Endothelial cell of umbilical vein (primary cell): ENCODE measurements at regions not wholly inside any gene's neighbourhood (a gene's known extent, or its start where the extent isn't known, plus 50 kb on each side); places are given as distances from the start of the nearest gene placed in this dataset.

Experiments
- BruUV-seq: library from RNA; stranded (reverse); fragments of 400-500 nt; replicated peaks from 2 replicates; lab custom pipeline; 2021; lab: Mats Ljungman, UMichigan
- CTCF ChIA-PET: fragments of 300-600, 350-600 bp; sonication (Branson Sonifier 250); formaldehyde crosslinking; loops from one replicate; lab custom pipeline; 2021; ENCODE audit warnings: antibody characterized with exemption, inconsistent platforms; lab: Charles Lee
- POLR2A ChIA-PET: fragments of 300-600, 350-600 bp; sonication (Branson Sonifier 250); formaldehyde crosslinking; loops from one replicate; lab custom pipeline; 2021; ENCODE audit warnings: antibody characterized with exemption, inconsistent platforms; lab: Charles Lee
- DNase-seq: peaks from one replicate; pipeline ENCODE4 v3.0.0-alpha.2; 2011; ENCODE audit warnings: low read depth, low spot score
- FAIRE-seq: peaks from 2 replicates; lab custom pipeline; 2011; peaks lifted over from hg19 to GRCh38; lab: Jason Lieb, UNC
- H2AFZ ChIP-seq: 2 replicates; pipeline ENCODE4 v1.6.0; 2012; ENCODE audit warnings: low read depth, low read length, control low read depth, inconsistent platforms
- H3K27ac ChIP-seq: 2 replicates; pipeline ENCODE4 v1.5.1; 2011; ENCODE audit warnings: low read depth, mild to moderate bottlenecking, control low read depth, low read length, moderate library complexity; ENCODE audit not compliant: insufficient read depth
- H3K27me3 ChIP-seq, 2 experiments: 2 replicates each; pipeline versions ENCODE4 v1.6.0 to v1.6.1; 2011; ENCODE audit warnings: low read length in 2 of 2, mixed read lengths in 1 of 2; ENCODE audit not compliant: control insufficient read depth in 2 of 2, insufficient read depth in 2 of 2
- H3K36me3 ChIP-seq, 2 experiments: 2 replicates in 1 of 2; 3 replicates in 1 of 2; pipeline ENCODE4 v1.5.1; 2011; ENCODE audit warnings: low read length in 2 of 2, mild to moderate bottlenecking in 1 of 2, moderate library complexity in 1 of 2; ENCODE audit not compliant: control insufficient read depth in 2 of 2, insufficient read depth in 2 of 2; ENCODE audit errors: extremely low read depth in 1 of 2
- H3K4me1 ChIP-seq: 3 replicates; pipeline ENCODE4 v1.5.1; 2011; ENCODE audit warnings: mild to moderate bottlenecking, low read length; ENCODE audit not compliant: control insufficient read depth, insufficient read depth; ENCODE audit errors: extremely low read depth
- H3K4me2 ChIP-seq: 2 replicates; pipeline ENCODE4 v1.6.1; 2011; ENCODE audit warnings: low read length, control low read depth, mixed read lengths; ENCODE audit not compliant: insufficient read depth
- H3K4me3 ChIP-seq, 3 experiments: fragments of 200-600 bp in 1 of 3; sonication (generic), shearing (Covaris generic) in 1 of 3; replicated peaks in 1 of 3; 2 replicates each; pipeline ENCODE4 v1.5.1; 2011 to 2016; ENCODE audit warnings: control low read depth in 3 of 3, low read length in 3 of 3, mild to moderate bottlenecking in 2 of 3, inconsistent platforms in 1 of 3, low read depth in 1 of 3, moderate library complexity in 1 of 3; ENCODE audit not compliant: insufficient read depth in 1 of 3
- H3K79me2 ChIP-seq: 2 replicates; pipeline ENCODE4 v1.6.0; 2012; ENCODE audit warnings: low read length, inconsistent platforms; ENCODE audit not compliant: control insufficient read depth, insufficient read depth
- H3K9ac ChIP-seq: replicated peaks from 2 replicates; pipeline ENCODE3; 2011; ENCODE audit warnings: low read length, control low read depth; ENCODE audit not compliant: insufficient read depth; ENCODE audit errors: extremely low read depth
- H3K9me1 ChIP-seq: replicated peaks from 3 replicates; pipeline ENCODE4 v1.6.0; 2011; ENCODE audit warnings: mild to moderate bottlenecking, low read length; ENCODE audit not compliant: control insufficient read depth, insufficient read depth; ENCODE audit errors: extremely low read depth
- H3K9me3 ChIP-seq: replicated peaks from 2 replicates; pipeline ENCODE4 v1.5.1; 2012; ENCODE audit warnings: low read length, inconsistent platforms; ENCODE audit not compliant: control insufficient read depth, insufficient read depth
- H4K20me1 ChIP-seq: replicated peaks from 2 replicates; pipeline ENCODE3; 2011; ENCODE audit warnings: mild to moderate bottlenecking, low read length; ENCODE audit not compliant: control insufficient read depth, insufficient read depth; ENCODE audit errors: extremely low read depth
- CTCF ChIP-seq, 2 donors: IDR thresholded peaks; 1 replicate in 1 of 2; 2 replicates in 1 of 2; pipeline ENCODE4 v1.5.1; 2011; ENCODE audit warnings: low read length in 2 of 2, mild to moderate bottlenecking in 2 of 2, moderate library complexity in 2 of 2, control low read depth in 1 of 2, inconsistent platforms in 1 of 2, low read depth in 1 of 2; ENCODE audit not compliant: insufficient read depth in 1 of 2; ENCODE audit errors: extremely low read depth in 1 of 2
- EZH2 ChIP-seq: IDR thresholded peaks from 2 replicates; pipeline ENCODE4 v1.6.1; 2012; ENCODE audit warnings: borderline replicate concordance, low read depth, mild to moderate bottlenecking, moderate library complexity, low read length, inconsistent platforms; ENCODE audit not compliant: severe bottlenecking
- FOS ChIP-seq: IDR thresholded peaks from 2 replicates; pipeline ENCODE4 v1.6.1; 2011; ENCODE audit warnings: mild to moderate bottlenecking, low read length, moderate library complexity, borderline replicate concordance; ENCODE audit not compliant: insufficient read depth
- GATA2 ChIP-seq: IDR thresholded peaks from 2 replicates; pipeline ENCODE4 v1.7.0; 2011; ENCODE audit warnings: low read depth, mild to moderate bottlenecking, moderate library complexity, mixed read lengths, low read length; ENCODE audit not compliant: insufficient read length, insufficient read depth
- JUN ChIP-seq: IDR thresholded peaks from 2 replicates; pipeline ENCODE4 v1.6.1; 2011; ENCODE audit warnings: borderline replicate concordance, low read depth; ENCODE audit not compliant: insufficient read length, insufficient read depth
- MAX ChIP-seq: IDR thresholded peaks from 2 replicates; pipeline ENCODE4 v1.6.1; 2011; ENCODE audit not compliant: insufficient read depth, insufficient read length
- MYC ChIP-seq: IDR thresholded peaks from one replicate; pipeline ENCODE4 v1.6.1; 2011; ENCODE audit warnings: mild to moderate bottlenecking, low read depth, low read length
- POLR2A ChIP-seq: IDR thresholded peaks from 2 replicates; pipeline ENCODE4 v1.6.1; 2012; ENCODE audit warnings: low read depth, mild to moderate bottlenecking, control low read depth, low read length
- POLR2AphosphoS5 ChIP-seq: IDR thresholded peaks from 2 replicates; pipeline ENCODE4 v1.6.1; 2012; ENCODE audit warnings: low read depth, mild to moderate bottlenecking, control low read depth, low read length, moderate library complexity; ENCODE audit not compliant: insufficient read depth
- dilution Hi-C: fragments of 300-500 bp; cut with MboI; formaldehyde crosslinking; loops from one replicate; pipeline ENCODE4 v1.15.0; 2019; ENCODE audit warnings: low sequenced_read_pairs; ENCODE audit not compliant: extremely low pct_ligation_motif_present
- intact Hi-C: fragments of 100-400 bp; cut with micrococcal nuclease; formaldehyde crosslinking; loops from one replicate; pipeline ENCODE4 v1.10.0; 2022

DNA sequence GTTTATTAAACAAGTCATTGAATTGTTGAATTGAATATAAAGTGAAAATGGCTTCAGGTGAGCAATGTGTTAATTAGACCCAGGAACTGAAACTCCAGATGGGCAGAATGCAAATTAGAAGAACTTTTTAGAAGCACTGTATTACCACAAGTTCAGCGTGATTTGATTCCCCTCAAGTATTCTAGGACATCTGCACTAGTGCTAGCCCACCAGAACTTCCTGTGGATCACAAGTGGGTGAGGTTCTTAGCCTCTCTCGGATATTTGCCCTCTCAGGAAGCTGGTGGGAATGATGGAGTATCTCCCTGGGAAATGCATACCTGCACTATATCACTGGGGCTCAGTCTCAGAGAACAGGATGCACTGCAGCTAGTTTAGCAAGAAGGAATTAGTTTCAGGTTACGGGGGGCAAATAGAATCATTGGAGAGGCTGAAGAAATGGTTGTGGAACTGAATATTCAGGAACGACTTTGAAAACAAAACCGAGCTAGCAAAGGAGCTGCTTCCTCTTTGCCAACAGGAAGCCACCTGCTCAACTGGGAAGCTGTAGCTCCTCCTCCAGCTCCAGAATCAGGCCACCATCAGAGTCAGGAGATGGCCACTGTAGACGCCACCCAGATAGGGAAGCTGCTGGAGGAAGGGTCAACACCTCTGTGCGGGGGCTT is 74.3 kb downstream of the DHCR7 start:
- no peaks in the 10 kb centered on the region for H3K9me3 ChIP-seq
- H3K4me3 ChIP-seq = no peak overlapping the region
- no peak overlapping the region for H3K9ac ChIP-seq
- no peak for TF ChIP-seq POLR2AphosphoS5
- intact Hi-C loops (no loop called here), dilution Hi-C loops (no loop called here)
- no peak for DNase-seq
- no peaks in the 10 kb centered on the region for H3K36me3 ChIP-seq
- no peaks in the 10 kb centered on the region for H3K79me2 ChIP-seq
- no peak overlapping the region for H3K4me2 ChIP-seq
- H4K20me1 ChIP-seq = no peaks in the 10 kb centered on the region
- no peaks in the 10 kb centered on the region for H3K4me1 ChIP-seq
- ChIA-PET POLR2A (no interaction called here), CTCF (no interaction called here)
- no peak overlapping the region for H2AFZ ChIP-seq
- H3K27me3 ChIP-seq = no peaks in the 10 kb centered on the region
- no TSS peak for BruUV-seq
- no peak for FAIRE-seq
- no peak overlapping the region for H3K27ac ChIP-seq
- no peaks in the 10 kb centered on the region for H3K9me1 ChIP-seq

GRCh38 chr11:71372693-71373657 is 75.2 kb downstream of the DHCR7 start:
- no peak overlapping the region for H2AFZ ChIP-seq
- H3K4me3 ChIP-seq = no peak overlapping the region
- H3K9ac ChIP-seq = no peak overlapping the region
- dilution Hi-C loops (no loop called here), intact Hi-C loops (no loop called here)
- no peaks in the 10 kb centered on the region for H3K36me3 ChIP-seq
- no peaks in the 10 kb centered on the region for H3K9me3 ChIP-seq
- no peak for TF ChIP-seq MYC
- TF ChIP-seq GATA2 = no peak
- no peak for TF ChIP-seq EZH2
- no peak for TF ChIP-seq POLR2AphosphoS5
- TF ChIP-seq FOS = no peak
- TF ChIP-seq CTCF (IDR thresholded peaks at IDR 0.05; ENCODE audit: extremely low read depth in 1 of 2, insufficient read depth in 1 of 2, low read depth in 1 of 2, low read length in 2 of 2) = no peak
- no peak for TF ChIP-seq MAX
- no peak for TF ChIP-seq POLR2A
- no peak for TF ChIP-seq JUN
- H3K4me1 ChIP-seq = no peaks in the 10 kb centered on the region
- H3K27me3 ChIP-seq = no peaks in the 10 kb centered on the region
- CTCF ChIA-PET = no interaction called here
- H3K79me2 ChIP-seq = no peaks in the 10 kb centered on the region
- no peak overlapping the region for H3K4me2 ChIP-seq
- H4K20me1 ChIP-seq = no peaks in the 10 kb centered on the region
- H3K27ac ChIP-seq = no peak overlapping the region
- FAIRE-seq = no peak
- no peak for DNase-seq
- no peaks in the 10 kb centered on the region for H3K9me1 ChIP-seq
- BruUV-seq = no TSS peak
- POLR2A ChIA-PET = no interaction called here
